Tibial nerve (tissue), 4 donors: ENCODE measurements at regions not wholly inside any gene's neighbourhood (a gene's known extent, or its start where the extent isn't known, plus 50 kb on each side); places are given as distances from the start of the nearest gene placed in this dataset.

ENCODE experiments used
- DNase-seq, 2 donors: peaks; one replicate each; pipeline ENCODE4 v3.0.0-alpha.2; 2019; ENCODE audit warnings: low spot score in 2 of 2
- H3K27ac ChIP-seq, 4 donors: fragments of 200-600 bp; sonication (generic) in 3 of 4; one replicate each; pipeline ENCODE4 v1.5.1; 2017 to 2019; ENCODE audit warnings: mild to moderate bottlenecking in 1 of 4
- H3K27me3 ChIP-seq, 2 donors: fragments of 200-600 bp; sonication (generic) in 1 of 2; one replicate each; pipeline versions ENCODE4 v1.5.1 to v1.6.0; 2017 to 2019
- H3K36me3 ChIP-seq, 3 donors: fragments of 200-600 bp; sonication (generic); one replicate each; pipeline ENCODE4 v1.5.1; 2018 to 2019
- H3K4me1 ChIP-seq, 4 donors: fragments of 200-600 bp; sonication (generic) in 3 of 4; one replicate each; pipeline ENCODE4 v1.5.1; 2017 to 2019
- H3K4me3 ChIP-seq, 4 donors: fragments of 200-600 bp; sonication (generic) in 3 of 4; one replicate each; pipeline ENCODE4 v1.5.1; 2017 to 2019; ENCODE audit warnings: mild to moderate bottlenecking in 1 of 4, moderate library complexity in 1 of 4
- H3K9me3 ChIP-seq, 4 donors: fragments of 200-600 bp; sonication (generic) in 3 of 4; one replicate each; pipeline ENCODE4 v1.5.1; 2017 to 2019
- EP300 ChIP-seq, 2 donors: sonication (generic); formaldehyde crosslinking; IDR thresholded peaks; one replicate each; pipeline ENCODE4 v1.6.1; 2017; ENCODE audit warnings: antibody characterized with exemption in 2 of 2, mild to moderate bottlenecking in 1 of 2
- POLR2A ChIP-seq, 2 donors: fragments of 450-650 bp; IDR thresholded peaks; one replicate each; pipeline ENCODE4 v1.6.1; 2017; ENCODE audit warnings: antibody characterized with exemption in 2 of 2, mild to moderate bottlenecking in 2 of 2, moderate library complexity in 2 of 2
- WGBS, 2 donors: methylation state at CpG; one replicate each; pipeline ENCODE4 v1.1.5; 2018; 5-methylcytosine and 5-hydroxymethylcytosine counted together
- TF ChIP-seq, protein P1 (sequence below), 5 experiments: fragments of 200-600 bp in 3 of 5; fragments of 450-650 bp in 2 of 5; sonication (generic) in 3 of 5; IDR thresholded peaks; one replicate each; pipeline ENCODE4 v1.5.1; 2016 to 2019; ENCODE audit warnings: antibody characterized with exemption in 5 of 5, mild to moderate bottlenecking in 3 of 5, moderate library complexity in 2 of 5

DNA sequence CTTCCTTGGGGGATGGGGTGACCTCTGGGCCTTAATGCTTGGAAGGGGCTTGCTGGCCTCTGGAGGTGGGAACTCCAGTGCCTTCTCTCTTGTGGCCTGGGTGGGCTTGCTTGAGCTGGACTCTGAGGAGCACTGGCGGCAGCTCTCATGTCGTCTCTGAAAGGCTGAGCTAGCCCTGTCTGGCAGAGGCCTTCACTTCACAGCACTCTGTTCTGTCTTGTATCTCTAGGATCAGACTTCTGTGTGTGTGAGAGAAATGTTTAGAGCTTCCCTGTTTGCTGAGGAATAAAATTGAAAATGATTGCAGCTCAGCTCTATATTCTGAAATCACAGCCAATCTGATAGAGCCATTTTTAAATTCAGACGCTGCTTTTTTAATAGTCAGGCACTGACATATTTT, 185.3 kb downstream of the KCNRG start:
- Histone ChIP-seq H3K4me1 (peaks cover 0 to 4% (median 0%) of the 10 kb centered on the region in 4 donors), H3K4me3 (no peak overlapping the region), H3K27ac (peak overlapping the region in 1 of 4 donors; percentile 10), H3K9me3 (no peaks in the 10 kb centered on the region), H3K27me3 (no peaks in the 10 kb centered on the region), H3K36me3 (no peaks in the 10 kb centered on the region)
- DNase-seq: no peak
- 71 to 76% methylated on average over 3 of the region's 3 CpGs for WGBS, 2 donors
- TF ChIP-seq, protein P1, sequence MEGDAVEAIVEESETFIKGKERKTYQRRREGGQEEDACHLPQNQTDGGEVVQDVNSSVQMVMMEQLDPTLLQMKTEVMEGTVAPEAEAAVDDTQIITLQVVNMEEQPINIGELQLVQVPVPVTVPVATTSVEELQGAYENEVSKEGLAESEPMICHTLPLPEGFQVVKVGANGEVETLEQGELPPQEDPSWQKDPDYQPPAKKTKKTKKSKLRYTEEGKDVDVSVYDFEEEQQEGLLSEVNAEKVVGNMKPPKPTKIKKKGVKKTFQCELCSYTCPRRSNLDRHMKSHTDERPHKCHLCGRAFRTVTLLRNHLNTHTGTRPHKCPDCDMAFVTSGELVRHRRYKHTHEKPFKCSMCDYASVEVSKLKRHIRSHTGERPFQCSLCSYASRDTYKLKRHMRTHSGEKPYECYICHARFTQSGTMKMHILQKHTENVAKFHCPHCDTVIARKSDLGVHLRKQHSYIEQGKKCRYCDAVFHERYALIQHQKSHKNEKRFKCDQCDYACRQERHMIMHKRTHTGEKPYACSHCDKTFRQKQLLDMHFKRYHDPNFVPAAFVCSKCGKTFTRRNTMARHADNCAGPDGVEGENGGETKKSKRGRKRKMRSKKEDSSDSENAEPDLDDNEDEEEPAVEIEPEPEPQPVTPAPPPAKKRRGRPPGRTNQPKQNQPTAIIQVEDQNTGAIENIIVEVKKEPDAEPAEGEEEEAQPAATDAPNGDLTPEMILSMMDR (IDR thresholded peaks at IDR 0.05): no peak
- TF ChIP-seq EP300 (IDR thresholded peaks at IDR 0.05) (no peak), POLR2A (IDR thresholded peaks at IDR 0.05) (no peak)

DNA sequence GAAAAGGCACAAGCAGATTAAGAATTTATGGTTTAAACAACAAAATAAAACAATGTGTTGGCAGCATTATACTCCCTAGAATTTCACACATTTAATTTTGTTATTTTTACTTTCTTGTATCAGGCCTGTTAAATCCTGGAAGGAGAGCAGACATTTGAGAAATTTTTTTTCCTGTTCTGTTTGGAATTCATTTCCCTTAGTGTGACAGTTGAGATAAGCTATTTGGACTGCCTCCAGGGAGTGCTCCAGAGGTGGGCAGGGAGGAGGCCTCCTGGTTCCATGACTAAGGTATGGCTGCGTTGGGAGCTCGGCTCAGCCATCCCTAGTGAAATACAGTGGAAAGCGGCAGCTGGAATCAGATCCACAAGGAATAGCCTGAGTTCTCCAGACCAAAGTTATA, 185.7 kb downstream of the KCNRG start:
- no peak for TF ChIP-seq EP300 (IDR thresholded peaks at IDR 0.05)
- no peak for TF ChIP-seq POLR2A (IDR thresholded peaks at IDR 0.05)
- TF ChIP-seq, protein P1 (IDR thresholded peaks at IDR 0.05): no peak
- Histone ChIP-seq H3K4me1 (peaks cover 0 to 4% (median 0%) of the 10 kb centered on the region in 4 donors), H3K4me3 (no peak overlapping the region), H3K27ac (peak overlapping the region in 1 of 4 donors; percentile 10), H3K36me3 (no peaks in the 10 kb centered on the region), H3K27me3 (no peaks in the 10 kb centered on the region), H3K9me3 (no peaks in the 10 kb centered on the region)
- DNase-seq: no peak
- 61 to 86% methylated on average over 3 of the region's 3 CpGs for WGBS, 2 donors

GRCh38 chr13:50202485-50202884, 187.2 kb downstream of the KCNRG start:
- Histone ChIP-seq H3K27ac (no peak overlapping the region), H3K4me3 (no peak overlapping the region), H3K4me1 (peaks cover 0 to 4% (median 0%) of the 10 kb centered on the region in 4 donors), H3K36me3 (no peaks in the 10 kb centered on the region), H3K9me3 (no peaks in the 10 kb centered on the region), H3K27me3 (no peaks in the 10 kb centered on the region)
- no peak for DNase-seq
- 65% methylated on average over 4 of the region's 4 CpGs for WGBS, 2 donors
- TF ChIP-seq POLR2A (IDR thresholded peaks at IDR 0.05): no peak
- no peak for TF ChIP-seq EP300 (IDR thresholded peaks at IDR 0.05)
- TF ChIP-seq, protein P1 (IDR thresholded peaks at IDR 0.05): no peak

DNA sequence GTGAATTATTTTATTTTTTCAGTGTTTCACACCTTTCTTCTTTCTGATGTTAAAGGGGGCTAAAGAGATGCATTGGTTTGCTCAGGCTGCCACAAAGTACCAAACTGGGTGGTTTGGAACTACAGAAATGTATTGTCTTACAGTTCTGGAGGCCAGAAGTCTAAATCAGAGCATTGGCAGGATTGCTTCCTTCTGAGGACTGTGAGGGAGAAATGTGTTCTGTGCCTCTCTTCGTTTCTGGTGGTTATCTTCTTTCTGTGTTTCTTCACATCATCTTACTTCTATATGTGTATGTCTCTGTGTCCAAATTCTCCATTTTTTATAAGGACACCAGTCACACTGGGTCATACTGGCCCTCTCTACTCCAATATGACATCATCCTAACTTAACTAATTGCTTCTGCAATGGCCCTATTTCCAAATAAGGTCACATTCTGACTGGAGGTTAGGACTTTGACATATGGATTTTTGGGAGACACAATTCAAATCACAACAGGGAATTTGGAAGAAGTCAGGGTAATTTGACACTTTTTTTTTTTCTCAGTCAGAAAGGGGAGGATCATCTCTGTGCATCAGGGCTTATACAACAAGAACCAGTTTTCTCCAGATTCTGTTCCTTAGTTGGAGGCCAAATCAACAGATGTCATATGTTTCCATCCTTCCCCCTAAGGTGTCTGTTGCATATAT, 188.2 kb downstream of the KCNRG start:
- TF ChIP-seq, protein P1 (IDR thresholded peaks at IDR 0.05): no peak
- TF ChIP-seq POLR2A (IDR thresholded peaks at IDR 0.05) (no peak), EP300 (IDR thresholded peaks at IDR 0.05) (no peak)
- H3K36me3 ChIP-seq: no peaks in the 10 kb centered on the region
- H3K9me3 ChIP-seq: no peaks in the 10 kb centered on the region
- 61 to 72% methylated on average over 1 of the region's 1 CpG for WGBS, 2 donors
- peaks cover 0 to 9% (median 2%) of the 10 kb centered on the region in 4 donors for H3K4me1 ChIP-seq
- no peak overlapping the region for H3K27ac ChIP-seq
- no peak overlapping the region for H3K4me3 ChIP-seq
- no peak for DNase-seq
- no peaks in the 10 kb centered on the region for H3K27me3 ChIP-seq

DNA sequence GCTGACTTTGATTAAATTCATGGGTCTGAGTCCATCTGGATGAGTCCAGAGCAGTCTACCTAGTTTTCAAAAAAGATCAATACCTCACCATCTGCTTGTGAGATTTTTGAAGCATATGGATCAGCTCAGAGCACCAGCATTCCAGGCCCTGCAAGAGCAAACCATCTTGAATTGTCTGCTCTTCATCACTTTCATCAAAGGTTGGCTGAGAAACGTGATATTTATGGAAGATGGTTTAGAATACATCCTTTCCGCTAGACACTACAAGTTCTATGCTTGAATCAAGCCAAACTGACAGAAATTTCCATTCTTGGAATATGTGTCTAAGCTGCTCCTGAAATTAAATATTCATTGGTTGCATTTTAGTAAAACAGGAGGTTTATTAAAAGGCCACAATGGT, 190.3 kb downstream of the KCNRG start:
- no peaks in the 10 kb centered on the region for H3K36me3 ChIP-seq
- no peak for DNase-seq
- H3K27ac ChIP-seq: no peak overlapping the region
- H3K9me3 ChIP-seq: no peaks in the 10 kb centered on the region
- peaks cover 0 to 20% (median 6%) of the 10 kb centered on the region in 4 donors for H3K4me1 ChIP-seq
- no peaks in the 10 kb centered on the region for H3K27me3 ChIP-seq
- WGBS, 2 donors: 91 to 94% methylated on average over 2 of the region's 2 CpGs
- H3K4me3 ChIP-seq: no peak overlapping the region
- TF ChIP-seq EP300 (IDR thresholded peaks at IDR 0.05) (no peak), POLR2A (IDR thresholded peaks at IDR 0.05) (no peak)
- TF ChIP-seq, protein P1 (IDR thresholded peaks at IDR 0.05): no peak
